Left lung (tissue), 4 donors: ENCODE measurements at regions not wholly inside any gene's neighbourhood (a gene's known extent, or its start where the extent isn't known, plus 50 kb on each side); places are given as distances from the start of the nearest gene placed in this dataset.

Experiments used
- ATAC-seq: fragments of 200-7000 bp; cut with Tn5 transposase; one replicate; pipeline ENCODE4 v1.9.1; 2020; ENCODE audit warnings: moderate library complexity
- DNase-seq, 4 donors: peaks; one replicate each; pipeline ENCODE4 v3.0.0-alpha.2; 2013 to 2020
- H3K27ac ChIP-seq, 2 donors: fragments of 200-600 bp; sonication (generic) in 1 of 2; one replicate each; pipeline versions ENCODE4 v1.5.0 to v1.8.0; 2020 to 2021
- H3K27me3 ChIP-seq, 2 donors: fragments of 200-600 bp; sonication (generic) in 1 of 2; one replicate each; pipeline versions ENCODE4 v1.5.0 to v1.8.0; 2020 to 2021
- H3K36me3 ChIP-seq, 2 donors: fragments of 200-600 bp; sonication (generic) in 1 of 2; one replicate each; pipeline versions ENCODE4 v1.5.0 to v1.8.0; 2020 to 2021
- H3K4me1 ChIP-seq, 2 donors: fragments of 200-600 bp; one replicate each; pipeline ENCODE4 v1.8.0; 2021
- H3K4me3 ChIP-seq, 2 donors: fragments of 200-600 bp; sonication (generic) in 1 of 2; one replicate each; pipeline versions ENCODE4 v1.5.0 to v1.8.0; 2020 to 2021; ENCODE audit warnings: mild to moderate bottlenecking in 1 of 2
- H3K9me3 ChIP-seq, 2 donors: fragments of 200-600 bp; sonication (generic) in 1 of 2; one replicate each; pipeline versions ENCODE4 v1.5.0 to v1.8.0; 2020 to 2021
- CTCF ChIP-seq, 2 donors: fragments of 200-600 bp; sonication (generic) in 1 of 2; IDR thresholded peaks; one replicate each; pipeline versions ENCODE4 v1.5.0 to v1.8.0; 2021; ENCODE audit warnings: antibody characterized with exemption in 2 of 2
- intact Hi-C, 2 donors: fragments of 100-400 bp; cut with DNase I; formaldehyde crosslinking; loops; one replicate each; pipeline versions ENCODE4 v1.11.2 to v1.14.2; 2022
- donor health status: DM: no; HTN: yes; CAD: no.
- donor health status: DM: no; HTN: no; CAD: no.

- no peak for TF ChIP-seq CTCF (IDR thresholded peaks at IDR 0.05)
- ATAC-seq (no peak), DNase-seq (no peak)
- Histone ChIP-seq H3K9me3 (peaks cover 0 to 1% of the 10 kb centered on the region in 2 donors), H3K27me3 (no peaks in the 10 kb centered on the region), H3K27ac (no peak overlapping the region), H3K36me3 (no peaks in the 10 kb centered on the region), H3K4me3 (no peak overlapping the region), H3K4me1 (no peaks in the 10 kb centered on the region)
- intact Hi-C loops, result no loop called here
These were observed 125.1 kb upstream of the HS3ST5 start for GRCh38 chr6:114467931-114468330.

GRCh38 chr6:114465511-114465910, 122.7 kb upstream of the HS3ST5 start:
- DNase-seq (no peak), ATAC-seq (no peak)
- Histone ChIP-seq H3K27ac (no peak overlapping the region), H3K4me1 (no peaks in the 10 kb centered on the region), H3K4me3 (no peak overlapping the region), H3K27me3 (no peaks in the 10 kb centered on the region), H3K9me3 (no peaks in the 10 kb centered on the region), H3K36me3 (no peaks in the 10 kb centered on the region)
- intact Hi-C loops, result no loop called here
- TF ChIP-seq CTCF (IDR thresholded peaks at IDR 0.05), result no peak

- intact Hi-C loops, result no loop called here
- ATAC-seq (no peak), DNase-seq (no peak)
- Histone ChIP-seq H3K27ac (no peak overlapping the region), H3K4me3 (no peak overlapping the region), H3K9me3 (no peaks in the 10 kb centered on the region), H3K36me3 (no peaks in the 10 kb centered on the region), H3K4me1 (no peaks in the 10 kb centered on the region), H3K27me3 (no peaks in the 10 kb centered on the region)
- no peak for TF ChIP-seq CTCF (IDR thresholded peaks at IDR 0.05)
These were observed 111.0 kb upstream of the HS3ST5 start for GRCh38 chr6:114453737-114454276.

GRCh38 chr6:114452785-114453401, 110.1 kb upstream of the HS3ST5 start:
- Histone ChIP-seq H3K27ac (no peak overlapping the region), H3K36me3 (no peaks in the 10 kb centered on the region), H3K9me3 (no peaks in the 10 kb centered on the region), H3K4me3 (no peak overlapping the region), H3K27me3 (no peaks in the 10 kb centered on the region), H3K4me1 (no peaks in the 10 kb centered on the region)
- intact Hi-C loops, result no loop called here
- TF ChIP-seq CTCF (IDR thresholded peaks at IDR 0.05), result no peak
- ATAC-seq (no peak), DNase-seq (no peak)

GRCh38 chr6:114450631-114451030, 107.8 kb upstream of the HS3ST5 start:
- no peak for ATAC-seq
- DNase-seq, result no peak
- intact Hi-C loops, result no loop called here

More at GRCh38 chr6:114450631-114451030, 107.8 kb upstream of the HS3ST5 start:
- no peak for TF ChIP-seq CTCF (IDR thresholded peaks at IDR 0.05)
- no peaks in the 10 kb centered on the region for H3K27me3 ChIP-seq
- no peaks in the 10 kb centered on the region for H3K4me1 ChIP-seq
- H3K36me3 ChIP-seq, result no peaks in the 10 kb centered on the region
- no peak overlapping the region for H3K27ac ChIP-seq
- H3K9me3 ChIP-seq, result no peaks in the 10 kb centered on the region
- no peak overlapping the region for H3K4me3 ChIP-seq
